Mammary epithelial cell (primary cell): ENCODE measurements at regions not wholly inside any gene's neighbourhood (a gene's known extent, or its start where the extent isn't known, plus 50 kb on each side); places are given as distances from the start of the nearest gene placed in this dataset.

Source experiments
- EZH2 ChIP-seq: IDR thresholded peaks from 2 replicates; pipeline ENCODE4 v1.6.1; 2012; ENCODE audit warnings: low read length, inconsistent platforms, borderline replicate concordance
- TF ChIP-seq, protein P1 (sequence below), 2 donors: IDR thresholded peaks in 1 of 2; conservative IDR thresholded peaks in 1 of 2; 2 replicates each; pipeline ENCODE4 v1.5.1; 2011 to 2012; ENCODE audit warnings: inconsistent platforms in 2 of 2, low read length in 2 of 2, mild to moderate bottlenecking in 2 of 2, control low read depth in 1 of 2, low read depth in 1 of 2; ENCODE audit not compliant: insufficient read depth in 1 of 2; ENCODE audit errors: extremely low read depth in 1 of 2

DNA sequence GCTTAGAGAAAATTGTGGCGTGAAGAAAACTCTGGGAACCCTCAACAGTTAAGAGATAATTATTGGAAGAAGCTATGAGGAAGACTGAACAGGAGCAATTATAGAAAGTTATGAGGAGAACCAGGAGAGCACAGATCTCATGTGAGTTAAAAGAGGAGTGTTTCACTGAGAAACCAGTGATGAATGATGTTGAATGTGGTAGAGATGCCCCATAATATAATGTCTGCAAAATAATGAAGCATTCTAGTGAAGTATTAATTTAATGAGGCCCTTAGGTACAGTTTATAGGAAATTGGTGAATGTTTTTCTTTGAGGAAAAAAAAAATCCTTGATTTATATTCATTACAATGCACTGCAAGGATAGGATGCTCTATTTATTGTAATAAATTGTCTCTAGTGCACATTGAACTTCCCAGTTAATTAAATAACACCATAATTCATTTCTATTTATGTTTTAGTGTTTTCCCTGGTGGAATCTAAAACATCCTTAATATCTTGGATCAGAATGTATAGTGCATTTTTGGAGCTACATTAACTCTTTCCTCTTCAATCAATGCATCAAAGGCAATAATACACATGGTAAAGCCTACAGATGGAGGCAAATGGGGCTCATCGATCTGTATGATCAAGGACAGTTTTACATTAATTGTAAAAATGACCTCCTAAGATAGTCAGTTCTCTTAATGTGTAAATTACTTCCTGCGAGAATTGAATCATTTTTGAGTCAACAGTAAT is 91.4 kb upstream of the EYS start:
- TF ChIP-seq, protein P1, sequence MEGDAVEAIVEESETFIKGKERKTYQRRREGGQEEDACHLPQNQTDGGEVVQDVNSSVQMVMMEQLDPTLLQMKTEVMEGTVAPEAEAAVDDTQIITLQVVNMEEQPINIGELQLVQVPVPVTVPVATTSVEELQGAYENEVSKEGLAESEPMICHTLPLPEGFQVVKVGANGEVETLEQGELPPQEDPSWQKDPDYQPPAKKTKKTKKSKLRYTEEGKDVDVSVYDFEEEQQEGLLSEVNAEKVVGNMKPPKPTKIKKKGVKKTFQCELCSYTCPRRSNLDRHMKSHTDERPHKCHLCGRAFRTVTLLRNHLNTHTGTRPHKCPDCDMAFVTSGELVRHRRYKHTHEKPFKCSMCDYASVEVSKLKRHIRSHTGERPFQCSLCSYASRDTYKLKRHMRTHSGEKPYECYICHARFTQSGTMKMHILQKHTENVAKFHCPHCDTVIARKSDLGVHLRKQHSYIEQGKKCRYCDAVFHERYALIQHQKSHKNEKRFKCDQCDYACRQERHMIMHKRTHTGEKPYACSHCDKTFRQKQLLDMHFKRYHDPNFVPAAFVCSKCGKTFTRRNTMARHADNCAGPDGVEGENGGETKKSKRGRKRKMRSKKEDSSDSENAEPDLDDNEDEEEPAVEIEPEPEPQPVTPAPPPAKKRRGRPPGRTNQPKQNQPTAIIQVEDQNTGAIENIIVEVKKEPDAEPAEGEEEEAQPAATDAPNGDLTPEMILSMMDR (conservative IDR thresholded peaks at IDR 0.05 in 1 of 2, IDR thresholded peaks at IDR 0.05 in 1 of 2; ENCODE audit: extremely low read depth in 1 of 2, insufficient read depth in 1 of 2, low read depth in 1 of 2, low read length in 2 of 2), result no peak
- no peak for TF ChIP-seq EZH2
